ENCODE measurements at regions not wholly inside any gene's neighbourhood (a gene's known extent, or its start where the extent isn't known, plus 50 kb on each side); places are given as distances from the start of the nearest gene placed in this dataset.
"Not testable (repeated sequence)": the region's sequence is repeated elsewhere in the genome, so short reads cannot be mapped to it uniquely, and the experiment has no call there.

DNA sequence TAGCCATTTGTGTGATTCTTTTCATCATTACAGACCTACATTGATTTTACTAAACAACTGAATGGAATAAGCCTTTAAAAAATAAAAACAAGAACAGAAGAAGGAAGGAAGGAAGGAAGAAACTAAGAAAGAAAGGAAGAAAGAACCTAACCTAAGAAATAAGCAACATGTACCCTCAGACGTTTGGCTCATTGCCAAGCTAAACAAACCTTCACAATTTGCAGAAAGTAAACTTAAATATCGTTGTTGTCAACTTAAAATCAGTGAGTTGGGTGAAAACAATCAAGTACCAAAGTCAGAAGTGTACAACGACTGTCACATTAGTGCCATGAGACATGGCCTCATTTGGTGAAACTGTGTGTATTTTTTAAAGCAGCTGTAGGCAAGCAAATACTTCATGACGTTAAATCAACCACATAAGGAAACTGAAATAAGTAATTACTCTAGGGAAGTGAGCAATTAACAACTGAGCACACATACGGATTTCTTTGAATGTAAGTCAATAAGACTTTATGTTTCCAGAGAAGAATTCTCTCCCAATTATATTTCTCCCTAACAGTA, 313.1 kb upstream of the TMPRSS15 start:
- no peak for DNase-seq (ENCODE audit: low spot score)

DNA sequence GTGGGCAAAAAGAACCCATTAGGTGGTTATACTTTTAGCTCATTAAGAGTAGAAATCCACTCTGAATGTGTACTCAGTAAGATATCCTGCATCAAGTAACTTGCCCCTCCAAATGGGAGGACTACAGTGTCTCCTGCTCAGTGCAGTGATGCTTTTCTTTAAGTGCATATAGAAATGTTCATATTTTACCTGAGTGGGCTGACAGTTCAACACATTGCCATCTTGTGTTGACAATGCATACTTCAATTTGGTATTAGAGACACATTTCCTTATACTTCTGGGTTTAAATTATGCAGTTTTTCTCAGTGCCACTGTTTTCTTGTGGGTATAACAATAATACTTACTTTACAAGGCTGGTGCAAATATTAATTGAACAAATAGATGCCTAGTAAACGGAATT, 318.6 kb upstream of the TMPRSS15 start:
- no peak for DNase-seq (ENCODE audit: low spot score)

GRCh38 chr21:18723171-18723570, 319.6 kb upstream of the TMPRSS15 start:
- no peak for DNase-seq (ENCODE audit: low spot score)

- no peak for DNase-seq (ENCODE audit: low spot score)
Observed at GRCh38 chr21:18725653-18726052, 322.1 kb upstream of the TMPRSS15 start.

DNA sequence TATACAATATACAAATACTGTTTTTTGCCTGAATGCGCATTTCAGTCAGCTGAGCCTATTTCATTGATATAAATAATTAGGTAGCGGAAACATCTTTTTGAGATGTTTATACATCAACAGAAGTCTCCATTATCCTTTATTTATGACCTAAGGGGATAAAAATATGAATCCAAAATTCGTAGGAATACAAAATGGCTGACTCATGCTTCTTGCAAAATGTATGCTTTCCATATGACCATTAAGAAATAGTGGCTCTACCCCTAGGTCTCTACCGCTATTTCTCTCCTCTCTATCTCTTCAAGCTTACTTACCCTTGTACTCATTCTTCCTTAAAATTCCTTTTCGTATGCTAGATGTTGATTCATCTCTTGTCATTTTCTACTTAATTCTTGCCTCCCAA, 338.4 kb upstream of the TMPRSS15 start:
- DNase-seq (ENCODE audit: low spot score), result no peak

GRCh38 chr21:18743531-18743930, 339.9 kb upstream of the TMPRSS15 start:
- no peak for DNase-seq (ENCODE audit: low spot score)

- no peak for DNase-seq (ENCODE audit: low spot score)
Observed at GRCh38 chr21:18744840-18745239, 341.3 kb upstream of the TMPRSS15 start.

- not testable (repeated sequence) for DNase-seq (ENCODE audit: low spot score)
Observed at GRCh38 chr21:18752894-18753293, 349.3 kb upstream of the TMPRSS15 start.

DNA sequence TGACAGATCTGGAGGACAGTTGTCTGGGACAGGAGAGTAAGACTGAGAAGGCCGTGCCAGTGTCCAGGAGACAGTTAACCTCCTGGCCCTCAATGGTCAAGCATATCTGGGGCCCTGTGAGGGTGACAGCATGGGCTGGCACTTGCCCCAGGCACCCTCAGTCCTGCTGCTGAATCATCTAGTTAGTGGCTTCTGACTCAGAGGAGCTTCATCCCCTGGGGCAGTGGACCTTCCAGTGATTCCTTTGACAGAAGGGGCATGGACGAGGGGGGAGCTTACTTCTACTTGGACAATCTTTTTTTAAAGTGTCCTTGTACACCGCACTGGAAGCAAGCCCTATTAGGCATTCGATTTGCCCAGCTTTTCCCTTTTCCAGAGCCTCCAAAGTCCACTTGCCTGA, 352.7 kb upstream of the TMPRSS15 start:
- DNase-seq (ENCODE audit: low spot score), result not testable (repeated sequence)

DNA sequence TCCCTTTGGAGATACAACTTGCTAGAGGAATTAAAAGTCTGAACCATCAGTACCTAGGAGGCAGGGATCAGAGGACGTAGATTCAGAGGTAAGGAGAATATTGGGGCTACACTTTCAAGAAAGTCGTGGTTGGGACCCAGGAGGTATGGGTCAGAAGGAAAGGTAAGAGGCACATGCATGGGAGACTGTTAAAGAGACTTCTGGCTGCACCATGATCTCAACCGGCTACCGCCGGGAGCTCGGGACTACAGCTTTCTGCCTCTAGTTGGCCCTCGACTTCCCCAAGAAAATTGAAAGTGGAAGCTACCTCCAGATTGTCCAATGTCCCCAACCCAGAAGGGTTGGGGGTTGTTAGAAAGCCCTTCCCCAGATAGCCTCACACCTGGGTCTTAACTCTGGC, 355.7 kb upstream of the TMPRSS15 start:
- no peak for DNase-seq (ENCODE audit: low spot score)

DNA sequence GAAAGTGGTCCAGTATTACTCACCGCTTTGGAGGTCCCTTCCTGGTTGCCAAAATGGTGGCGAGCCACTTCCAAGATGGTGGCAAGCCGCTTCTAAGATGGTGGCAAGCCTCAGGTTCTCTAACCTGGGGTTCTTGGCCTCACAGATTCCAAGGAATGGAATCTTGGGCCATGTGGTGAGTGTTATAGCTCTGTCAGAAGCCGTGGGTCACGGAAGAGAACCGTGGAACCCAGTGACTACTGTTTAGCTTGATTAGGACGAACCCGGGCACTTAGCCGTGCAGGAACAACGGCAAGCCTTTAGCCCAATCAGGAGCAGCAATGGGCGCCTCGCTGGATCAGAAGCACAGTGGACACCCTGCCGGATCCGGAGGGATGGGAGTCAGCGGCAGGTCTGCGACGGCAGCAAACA, 356.2 kb upstream of the TMPRSS15 start:
- no peak for DNase-seq (ENCODE audit: low spot score)

DNA sequence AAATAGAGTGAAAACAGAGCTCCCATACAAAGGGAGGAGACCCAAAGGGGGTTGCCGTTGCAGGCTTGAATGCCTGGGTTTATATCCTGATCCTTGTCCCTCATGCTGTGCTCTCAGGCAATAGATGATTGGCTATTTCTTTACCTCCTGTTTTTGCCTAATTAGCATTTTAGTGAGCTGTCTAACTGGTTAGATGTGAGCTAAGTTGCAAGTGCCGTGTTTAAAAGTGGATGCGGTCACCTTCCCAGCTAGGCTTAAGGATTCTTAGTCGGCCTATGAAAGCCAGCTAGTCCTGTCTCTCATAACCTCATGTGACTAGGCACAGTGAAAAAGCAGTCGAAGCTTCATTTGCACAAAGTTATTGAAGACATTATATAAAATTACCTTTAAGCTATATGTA, 356.7 kb upstream of the TMPRSS15 start:
- DNase-seq (ENCODE audit: low spot score), result no peak

- no peak for DNase-seq (ENCODE audit: low spot score)
Observed at GRCh38 chr21:18764720-18765119, 361.1 kb upstream of the TMPRSS15 start.

GRCh38 chr21:18769599-18769998, 366.0 kb upstream of the TMPRSS15 start:
- no peak for DNase-seq (ENCODE audit: low spot score)

DNA sequence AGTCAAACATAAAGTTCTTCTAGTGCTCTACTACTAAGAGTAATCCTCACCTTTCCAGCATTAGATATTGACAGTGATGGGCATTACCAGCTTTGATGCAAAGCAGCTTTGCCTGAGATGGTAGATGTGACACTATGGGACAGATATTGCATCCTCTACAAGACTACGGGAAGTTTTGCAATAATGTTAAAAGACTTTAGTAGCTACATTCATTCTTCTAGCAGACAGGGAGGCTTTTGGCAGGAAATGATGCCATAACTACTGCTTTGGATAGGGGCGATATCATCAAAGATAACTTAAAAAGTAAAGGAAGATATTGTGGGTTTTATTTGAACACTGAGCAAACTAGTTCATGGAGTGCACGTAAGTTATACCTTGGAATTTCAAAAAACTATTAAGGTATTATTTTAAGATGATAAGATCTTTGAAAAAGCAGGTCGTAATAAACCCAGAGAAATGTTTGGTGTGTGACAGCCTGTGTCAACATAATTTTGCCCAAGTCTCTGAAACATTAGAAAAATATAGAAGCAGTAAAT, 368.3 kb upstream of the TMPRSS15 start:
- DNase-seq (ENCODE audit: low spot score), result no peak

DNA sequence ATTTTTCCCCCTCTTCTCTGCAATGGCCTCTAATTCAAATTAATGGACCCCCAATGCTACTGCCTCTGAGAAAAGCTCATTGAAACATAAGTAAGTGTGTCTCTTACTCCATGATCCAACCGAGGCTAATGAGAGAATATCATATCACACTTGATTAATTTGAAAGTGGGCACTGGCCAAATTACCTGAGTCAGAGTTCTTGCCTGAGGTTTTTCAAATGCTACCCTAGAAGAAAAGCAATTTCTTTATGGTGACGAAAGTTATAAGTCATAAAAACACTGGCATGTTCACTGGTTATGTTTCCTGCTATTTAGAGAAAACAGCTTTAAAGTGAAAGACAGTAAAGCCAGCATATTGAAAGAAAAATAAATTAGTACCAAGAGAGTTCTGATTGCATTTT, 368.8 kb upstream of the TMPRSS15 start:
- no peak for DNase-seq (ENCODE audit: low spot score)

GRCh38 chr21:18772897-18773296, 369.3 kb upstream of the TMPRSS15 start:
- DNase-seq (ENCODE audit: low spot score), result no peak

DNA sequence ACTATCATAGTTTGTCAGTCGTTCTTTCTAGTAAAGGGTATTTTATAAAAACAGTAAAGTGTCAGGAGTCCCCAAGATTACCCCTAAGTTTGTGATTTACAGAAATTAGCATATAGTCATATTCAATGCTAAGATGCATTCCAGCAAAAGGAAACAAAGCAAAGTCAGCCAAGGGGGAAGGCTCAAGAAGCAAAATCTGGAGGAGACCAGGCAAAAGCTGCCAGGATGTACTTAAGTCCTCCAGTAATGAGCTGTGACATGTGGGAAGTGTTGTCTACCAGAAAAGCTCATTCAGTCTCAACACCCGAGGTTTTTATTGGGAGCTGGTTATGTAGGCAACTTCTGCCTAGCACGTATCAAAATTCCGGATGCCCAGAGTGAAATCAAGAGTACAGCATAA, 373.4 kb upstream of the TMPRSS15 start:
- no peak for DNase-seq (ENCODE audit: low spot score)

GRCh38 chr21:18782721-18783120, 379.1 kb upstream of the TMPRSS15 start:
- no peak for DNase-seq (ENCODE audit: low spot score)

DNA sequence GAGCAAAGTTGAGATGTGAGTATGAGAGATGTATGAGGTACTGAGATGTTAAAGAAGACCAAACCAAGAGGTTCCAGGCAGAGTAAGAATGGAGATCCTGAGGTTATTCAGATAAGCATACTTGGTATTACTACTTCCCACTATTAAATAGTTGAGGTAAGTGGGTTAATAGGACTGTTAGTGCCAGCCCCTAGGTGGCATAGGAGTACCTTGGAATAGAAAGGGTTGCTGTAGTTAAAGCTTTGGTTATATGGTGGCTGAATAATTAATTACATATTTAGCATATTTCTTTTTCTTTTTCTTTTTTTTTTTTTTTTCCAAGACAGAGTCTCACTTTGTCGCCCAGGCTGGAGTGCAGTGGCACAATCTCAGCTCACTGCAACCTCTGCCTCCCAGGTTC, 397.9 kb upstream of the TMPRSS15 start:
- DNase-seq (ENCODE audit: low spot score), result no peak

DNA sequence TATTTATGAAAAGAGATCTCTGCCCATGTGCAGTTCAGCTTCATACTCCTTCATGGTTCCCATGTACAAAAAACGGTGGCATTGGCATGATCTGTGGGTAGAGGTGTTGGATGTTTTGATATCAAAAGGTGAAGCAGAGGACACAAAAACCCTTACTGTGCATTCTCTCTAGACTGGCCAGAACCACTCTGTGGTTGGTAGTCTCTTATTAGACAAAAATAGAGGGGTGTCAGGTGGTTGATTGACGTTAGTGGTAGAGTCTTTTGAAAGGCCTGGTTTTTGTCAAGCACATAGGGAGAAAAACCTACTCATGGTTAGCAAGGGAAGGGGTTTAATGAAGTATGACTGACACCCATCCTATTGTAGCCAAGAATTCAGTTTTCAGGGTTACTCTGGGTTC, 400.0 kb upstream of the TMPRSS15 start:
- no peak for DNase-seq (ENCODE audit: low spot score)

GRCh38 chr21:18810136-18810535, 406.6 kb upstream of the TMPRSS15 start:
- DNase-seq (ENCODE audit: low spot score), result no peak

DNA sequence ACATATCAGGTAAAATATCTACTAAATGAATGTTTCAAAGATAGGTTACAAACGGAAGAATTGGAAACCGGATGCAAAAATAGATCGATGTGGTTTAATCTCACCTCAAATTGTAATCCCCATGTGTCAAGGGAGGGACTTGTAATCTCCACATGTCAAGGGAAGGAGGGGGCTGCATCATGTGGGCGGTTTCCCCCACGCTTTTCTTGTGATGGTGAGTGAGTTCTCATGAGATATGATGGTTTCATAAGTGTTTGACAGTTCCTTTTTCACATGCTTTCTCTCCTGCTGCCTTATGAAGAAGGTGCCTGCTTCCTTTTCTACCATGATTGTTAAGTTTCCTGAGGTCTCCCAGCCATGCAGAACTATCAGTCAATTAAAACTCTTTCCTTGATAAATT, 408.7 kb upstream of the TMPRSS15 start:
- no peak for DNase-seq (ENCODE audit: low spot score)

- DNase-seq (ENCODE audit: low spot score), result no peak
Observed at GRCh38 chr21:18819507-18819906, 415.9 kb upstream of the TMPRSS15 start.

DNA sequence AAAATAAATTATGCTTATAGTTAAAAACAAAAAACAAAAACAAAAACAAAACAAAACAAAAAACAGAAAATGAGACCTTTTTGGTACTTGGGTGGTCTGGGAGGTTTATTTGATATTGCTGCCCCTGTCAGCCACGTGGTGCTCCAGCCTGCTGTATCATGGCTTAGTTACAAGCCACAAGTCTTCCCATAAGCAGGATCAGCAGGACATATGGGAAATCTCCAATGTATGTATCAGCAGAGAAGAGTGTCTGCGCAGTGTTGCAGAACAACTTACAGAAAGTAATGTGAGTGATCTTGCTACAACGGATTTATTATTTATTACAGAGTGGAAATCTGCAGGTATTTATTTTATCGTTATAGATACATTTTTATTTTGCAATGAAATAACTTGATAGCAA, 423.0 kb upstream of the TMPRSS15 start:
- DNase-seq (ENCODE audit: low spot score), result no peak

All from HuH-7 (cell line).